KMS-11 (cell line): ENCODE measurements at regions not wholly inside any gene's neighbourhood (a gene's known extent, or its start where the extent isn't known, plus 50 kb on each side); places are given as distances from the start of the nearest gene placed in this dataset.

Source experiments
- H2AFZ ChIP-seq: fragments of 200-600 bp; sonication (generic); 2 replicates; pipeline ENCODE4 v1.6.1; 2016; ENCODE audit warnings: antibody characterized with exemption, mixed run types, low read depth
- H3K27ac ChIP-seq: fragments of 200-600 bp; sonication (generic); 2 replicates; pipeline ENCODE4 v1.6.1; 2016; ENCODE audit warnings: mild to moderate bottlenecking, mixed run types
- H3K27me3 ChIP-seq: fragments of 200-600 bp; sonication (generic); 2 replicates; pipeline ENCODE4 v1.6.1; 2017; ENCODE audit warnings: mild to moderate bottlenecking, low read depth, mixed run types, moderate library complexity; ENCODE audit not compliant: insufficient read depth
- H3K36me3 ChIP-seq: fragments of 200-600 bp; sonication (generic); 2 replicates; pipeline ENCODE4 v1.6.1; 2017; ENCODE audit warnings: mild to moderate bottlenecking, mixed run types; ENCODE audit not compliant: insufficient read depth
- H3K4me1 ChIP-seq: fragments of 200-600 bp; sonication (generic); 2 replicates; pipeline ENCODE4 v1.6.1; 2016; ENCODE audit warnings: mild to moderate bottlenecking, low read depth, mixed run types; ENCODE audit not compliant: poor library complexity, severe bottlenecking
- H3K4me2 ChIP-seq: fragments of 200-600 bp; sonication (generic); 2 replicates; pipeline ENCODE4 v1.7.0; 2016; ENCODE audit warnings: mild to moderate bottlenecking, mixed run types
- H3K4me3 ChIP-seq: fragments of 200-600 bp; sonication (generic); IDR thresholded peaks from 2 replicates; pipeline ENCODE4 v1.6.1; 2017; ENCODE audit warnings: low read depth, low read length, mixed read lengths; ENCODE audit not compliant: insufficient read depth
- H3K79me2 ChIP-seq: fragments of 200-600 bp; sonication (generic); 2 replicates; pipeline ENCODE4 v1.6.1; 2016; ENCODE audit warnings: low read depth, mixed run types; ENCODE audit not compliant: insufficient read depth
- H3K9ac ChIP-seq: fragments of 200-600 bp; sonication (generic); 2 replicates; pipeline ENCODE4 v1.6.1; 2016; ENCODE audit warnings: mild to moderate bottlenecking, mixed run types
- H4K20me1 ChIP-seq: fragments of 200-600 bp; sonication (generic); 2 replicates; pipeline ENCODE4 v1.6.1; 2016; ENCODE audit warnings: mild to moderate bottlenecking, mixed run types; ENCODE audit not compliant: insufficient read depth
- CTCF ChIP-seq: fragments of 200-600 bp; sonication (generic); conservative IDR thresholded peaks from 2 replicates; pipeline ENCODE4 v1.6.1; 2017; ENCODE audit warnings: low read depth, mild to moderate bottlenecking, antibody characterized with exemption, low read length, moderate library complexity, mixed read lengths

- H3K9ac ChIP-seq, result no peak overlapping the region
- H3K4me3 ChIP-seq, result no peak overlapping the region
- H3K4me1 ChIP-seq, result no peaks in the 10 kb centered on the region
- no peak for TF ChIP-seq CTCF
- H2AFZ ChIP-seq, result no peak overlapping the region
- no peaks in the 10 kb centered on the region for H3K27me3 ChIP-seq
- H3K79me2 ChIP-seq, result no peaks in the 10 kb centered on the region
- H3K36me3 ChIP-seq, result no peaks in the 10 kb centered on the region
- no peaks in the 10 kb centered on the region for H4K20me1 ChIP-seq
- H3K4me2 ChIP-seq, result no peak overlapping the region
- H3K27ac ChIP-seq, result no peak overlapping the region
Observed at GRCh38 chr16:8323153-8323552, 267.2 kb downstream of the TMEM114 start.

- Histone ChIP-seq H4K20me1 (no peaks in the 10 kb centered on the region), H3K27ac (no peak overlapping the region), H2AFZ (no peak overlapping the region), H3K79me2 (no peaks in the 10 kb centered on the region), H3K9ac (no peak overlapping the region), H3K36me3 (no peaks in the 10 kb centered on the region), H3K4me2 (no peak overlapping the region), H3K27me3 (no peaks in the 10 kb centered on the region), H3K4me1 (no peaks in the 10 kb centered on the region), H3K4me3 (no peak overlapping the region)
- no peak for TF ChIP-seq CTCF
Observed at GRCh38 chr16:8320131-8320530, 270.2 kb downstream of the TMEM114 start.

DNA sequence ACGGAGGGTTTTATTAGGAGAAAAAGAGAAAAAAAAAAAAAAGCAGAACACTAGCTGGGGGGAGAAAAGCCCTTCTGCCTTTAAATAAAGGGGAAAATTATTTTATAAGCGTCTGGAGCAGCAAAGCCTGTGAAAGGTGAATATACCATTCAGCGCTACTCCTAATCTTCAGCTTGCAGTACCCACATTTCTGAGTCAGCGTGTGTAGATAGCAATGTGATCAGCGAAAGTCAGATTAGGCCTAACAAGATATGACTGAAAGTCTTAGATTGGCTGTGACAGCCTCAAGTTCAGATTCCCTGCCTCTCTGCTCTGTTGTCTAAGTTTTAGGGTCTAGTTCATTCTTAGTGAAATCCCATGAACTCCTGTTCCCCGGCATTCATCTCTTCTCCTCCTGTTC lies 279.5 kb downstream of the TMEM114 start:
- no peak for TF ChIP-seq CTCF
- H4K20me1 ChIP-seq, result no peaks in the 10 kb centered on the region

GRCh38 chr16:8310323-8310722 lies 280.0 kb downstream of the TMEM114 start:
- no peaks in the 10 kb centered on the region for H3K4me1 ChIP-seq

More for the DNA sequence above, 279.5 kb downstream of the TMEM114 start:
- H3K79me2 ChIP-seq, result no peaks in the 10 kb centered on the region
- no peaks in the 10 kb centered on the region for H3K27me3 ChIP-seq
- H3K4me2 ChIP-seq, result no peak overlapping the region
- no peaks in the 10 kb centered on the region for H3K36me3 ChIP-seq
- H3K4me1 ChIP-seq, result no peaks in the 10 kb centered on the region
- no peak overlapping the region for H3K4me3 ChIP-seq
- H2AFZ ChIP-seq, result no peak overlapping the region
- H3K9ac ChIP-seq, result no peak overlapping the region
- H3K27ac ChIP-seq, result no peak overlapping the region

More at GRCh38 chr16:8310323-8310722, 280.0 kb downstream of the TMEM114 start:
- Histone ChIP-seq H2AFZ (no peak overlapping the region), H3K4me3 (no peak overlapping the region), H3K79me2 (no peaks in the 10 kb centered on the region), H4K20me1 (no peaks in the 10 kb centered on the region), H3K36me3 (no peaks in the 10 kb centered on the region), H3K27me3 (no peaks in the 10 kb centered on the region), H3K27ac (no peak overlapping the region), H3K4me2 (no peak overlapping the region), H3K9ac (no peak overlapping the region)
- no peak for TF ChIP-seq CTCF
